Superior temporal gyrus (tissue), 1 donor: ENCODE measurements at regions not wholly inside any gene's neighbourhood (a gene's known extent, or its start where the extent isn't known, plus 50 kb on each side); places are given as distances from the start of the nearest gene placed in this dataset.

Experiments used
- DNase-seq: peaks from one replicate; pipeline ENCODE4 v3.0.0-alpha.2; 2016; ENCODE audit errors: extremely low spot score

GRCh38 chr12:115223991-115224390 is 540.0 kb upstream of the TBX3 start:
- no peak for DNase-seq

- no peak for DNase-seq
These were observed 539.3 kb upstream of the TBX3 start for GRCh38 chr12:115223322-115223721.

GRCh38 chr12:115222220-115222619 is 538.2 kb upstream of the TBX3 start:
- no peak for DNase-seq

GRCh38 chr12:115216301-115216700 is 532.3 kb upstream of the TBX3 start:
- no peak for DNase-seq

- DNase-seq, result no peak
These were observed 531.6 kb upstream of the TBX3 start for GRCh38 chr12:115215544-115215943.

- peak; percentile 49 for DNase-seq
These were observed 529.6 kb upstream of the TBX3 start for GRCh38 chr12:115213538-115214016.

- DNase-seq, result no peak
These were observed 529.1 kb upstream of the TBX3 start for GRCh38 chr12:115213118-115213517.

- no peak for DNase-seq
These were observed 528.4 kb upstream of the TBX3 start for GRCh38 chr12:115212356-115212755.

GRCh38 chr12:115210533-115211252 is 526.7 kb upstream of the TBX3 start:
- peak; percentile 27 for DNase-seq

GRCh38 chr12:115209230-115209629 is 525.3 kb upstream of the TBX3 start:
- DNase-seq, result no peak

- no peak for DNase-seq
These were observed 524.1 kb upstream of the TBX3 start for GRCh38 chr12:115208098-115208497.

- no peak for DNase-seq
These were observed 523.4 kb upstream of the TBX3 start for GRCh38 chr12:115207216-115207915.

GRCh38 chr12:115206801-115207200 is 522.8 kb upstream of the TBX3 start:
- no peak for DNase-seq

GRCh38 chr12:115205755-115206308 is 521.9 kb upstream of the TBX3 start:
- DNase-seq, result no peak

GRCh38 chr12:115204957-115205754 is 521.2 kb upstream of the TBX3 start:
- no peak for DNase-seq

- no peak for DNase-seq
These were observed 519.7 kb upstream of the TBX3 start for GRCh38 chr12:115203701-115204100.

- no peak for DNase-seq
These were observed 518.0 kb upstream of the TBX3 start for GRCh38 chr12:115201966-115202365.

GRCh38 chr12:115199831-115200230 is 515.9 kb upstream of the TBX3 start:
- DNase-seq, result no peak

- DNase-seq, result no peak
These were observed 510.9 kb upstream of the TBX3 start for GRCh38 chr12:115194857-115195256.

- DNase-seq, result no peak
These were observed 510.5 kb upstream of the TBX3 start for GRCh38 chr12:115194448-115194847.

- DNase-seq, result no peak
These were observed 507.4 kb upstream of the TBX3 start for GRCh38 chr12:115191342-115191741.
